IPS DF 6.9 (cell line): ENCODE measurements at regions not wholly inside any gene's neighbourhood (a gene's known extent, or its start where the extent isn't known, plus 50 kb on each side); places are given as distances from the start of the nearest gene placed in this dataset.

Experiments used
- DNase-seq: peaks from one replicate; pipeline ENCODE4 v3.0.0-alpha.2; 2013; ENCODE audit warnings: low read depth, low spot score
- H3K27ac ChIP-seq: one replicate; pipeline ENCODE4 v1.5.1; 2013; ENCODE audit warnings: low read length, control low read depth
- H3K27me3 ChIP-seq: 2 replicates; pipeline ENCODE4 v1.6.1; 2013; ENCODE audit warnings: mild to moderate bottlenecking, low read length; ENCODE audit not compliant: control insufficient read depth, insufficient read depth
- H3K36me3 ChIP-seq: 2 replicates; pipeline ENCODE4 v1.6.1; 2013; ENCODE audit warnings: low read length; ENCODE audit not compliant: control insufficient read depth, insufficient read depth
- H3K4me1 ChIP-seq: 2 replicates; pipeline ENCODE4 v1.6.1; 2013; ENCODE audit warnings: low read length; ENCODE audit not compliant: control insufficient read depth, insufficient read depth
- H3K4me3 ChIP-seq: 2 replicates; pipeline ENCODE4 v1.5.1; 2013; ENCODE audit warnings: mild to moderate bottlenecking, low read length
- H3K9me3 ChIP-seq: 2 replicates; pipeline ENCODE4 v1.6.1; 2013; ENCODE audit warnings: low read length, inconsistent platforms; ENCODE audit not compliant: control insufficient read depth, insufficient read depth
- WGBS: extraction: QIAGEN DNeasy Blood & Tissue Kit; methylation state at CpG from one replicate; pipeline ENCODE4 v1.1.7; 2013; ENCODE audit warnings: mixed read lengths, missing lambda C conversion rate; ENCODE audit not compliant: insufficient read length, insufficient coverage; 5-methylcytosine and 5-hydroxymethylcytosine counted together

GRCh38 chr5:116942622-116943021, 368.0 kb upstream of the SEMA6A start:
- Histone ChIP-seq H3K27ac (no peak overlapping the region), H3K4me3 (no peak overlapping the region), H3K27me3 (no peaks in the 10 kb centered on the region), H3K9me3 (no peaks in the 10 kb centered on the region), H3K36me3 (no peaks in the 10 kb centered on the region), H3K4me1 (peaks cover 6% of the 10 kb centered on the region; the same call in 1 of the 2 replicates)
- no CpG with 5 or more reads among the region's 6 CpGs for WGBS
- no peak for DNase-seq

GRCh38 chr5:116939641-116940040, 365.0 kb upstream of the SEMA6A start:
- Histone ChIP-seq H3K4me1 (peaks cover 6% of the 10 kb centered on the region; the same call in 1 of the 2 replicates), H3K27me3 (no peaks in the 10 kb centered on the region), H3K4me3 (no peak overlapping the region), H3K27ac (no peak overlapping the region), H3K9me3 (no peaks in the 10 kb centered on the region), H3K36me3 (no peaks in the 10 kb centered on the region)
- no CpG with 5 or more reads among the region's 7 CpGs for WGBS
- DNase-seq, result no peak

GRCh38 chr5:116938488-116938887, 363.9 kb upstream of the SEMA6A start:
- peak; percentile 52 for DNase-seq

DNA sequence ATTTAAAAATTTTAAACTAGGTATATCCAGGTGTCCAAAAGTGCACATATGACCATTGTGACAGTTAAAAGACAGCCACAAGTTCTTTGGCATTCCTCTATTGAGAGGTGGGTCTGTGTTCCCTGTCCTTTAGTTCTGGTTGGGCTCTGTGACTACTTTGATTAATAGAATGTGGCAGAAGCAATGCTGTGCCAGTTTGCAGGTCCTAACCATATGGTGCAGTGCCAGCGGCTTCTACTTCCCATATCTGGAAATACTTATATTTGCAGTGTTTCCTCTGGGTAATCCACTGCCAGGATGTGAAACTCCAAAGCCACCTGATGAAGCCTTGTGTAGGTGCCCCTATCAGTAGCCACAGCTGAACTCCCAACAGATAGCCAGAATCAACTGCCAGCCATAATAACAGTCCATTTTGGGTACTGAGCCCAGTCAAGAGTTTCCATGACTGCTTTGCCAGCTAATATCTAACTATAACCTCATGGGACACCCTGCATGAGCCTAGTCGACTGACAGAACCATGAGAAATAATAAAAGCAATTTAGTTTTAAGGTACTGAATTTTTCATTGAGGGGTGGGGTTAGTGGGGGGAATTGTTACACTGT, 361.0 kb upstream of the SEMA6A start:
- Histone ChIP-seq H3K27me3 (no peaks in the 10 kb centered on the region), H3K4me1 (peaks cover 2% of the 10 kb centered on the region; the same call in 1 of the 2 replicates), H3K9me3 (no peaks in the 10 kb centered on the region), H3K4me3 (no peak overlapping the region), H3K36me3 (no peaks in the 10 kb centered on the region), H3K27ac (no peak overlapping the region)
- WGBS, result no CpG with 5 or more reads among the region's 2 CpGs
- no peak for DNase-seq

More at GRCh38 chr5:116938488-116938887, 363.9 kb upstream of the SEMA6A start:
- Histone ChIP-seq H3K4me3 (no peak overlapping the region), H3K9me3 (no peaks in the 10 kb centered on the region), H3K36me3 (no peaks in the 10 kb centered on the region), H3K27me3 (no peaks in the 10 kb centered on the region), H3K4me1 (peaks cover 2% of the 10 kb centered on the region; the same call in 1 of the 2 replicates), H3K27ac (no peak overlapping the region)
- WGBS, result no CpG with 5 or more reads among the region's 1 CpG

GRCh38 chr5:116930616-116931015, 356.0 kb upstream of the SEMA6A start:
- Histone ChIP-seq H3K4me1 (no peaks in the 10 kb centered on the region), H3K27ac (no peak overlapping the region), H3K27me3 (no peaks in the 10 kb centered on the region), H3K9me3 (no peaks in the 10 kb centered on the region), H3K4me3 (no peak overlapping the region), H3K36me3 (no peaks in the 10 kb centered on the region)
- no peak for DNase-seq
- no CpG with 5 or more reads among the region's 1 CpG for WGBS

- H3K9me3 ChIP-seq, result no peaks in the 10 kb centered on the region
- no peak overlapping the region for H3K27ac ChIP-seq
- WGBS, result no CpG with 5 or more reads among the region's 2 CpGs
These were observed 348.7 kb upstream of the SEMA6A start for GRCh38 chr5:116923344-116923743.

GRCh38 chr5:116922532-116922931, 347.9 kb upstream of the SEMA6A start:
- Histone ChIP-seq H3K27ac (no peak overlapping the region), H3K4me3 (no peak overlapping the region), H3K27me3 (no peaks in the 10 kb centered on the region), H3K9me3 (no peaks in the 10 kb centered on the region), H3K36me3 (no peaks in the 10 kb centered on the region), H3K4me1 (no peaks in the 10 kb centered on the region)
- no peak for DNase-seq

More at GRCh38 chr5:116923344-116923743, 348.7 kb upstream of the SEMA6A start:
- DNase-seq, result no peak
- Histone ChIP-seq H3K27me3 (no peaks in the 10 kb centered on the region), H3K4me3 (no peak overlapping the region), H3K36me3 (no peaks in the 10 kb centered on the region), H3K4me1 (no peaks in the 10 kb centered on the region)

DNA sequence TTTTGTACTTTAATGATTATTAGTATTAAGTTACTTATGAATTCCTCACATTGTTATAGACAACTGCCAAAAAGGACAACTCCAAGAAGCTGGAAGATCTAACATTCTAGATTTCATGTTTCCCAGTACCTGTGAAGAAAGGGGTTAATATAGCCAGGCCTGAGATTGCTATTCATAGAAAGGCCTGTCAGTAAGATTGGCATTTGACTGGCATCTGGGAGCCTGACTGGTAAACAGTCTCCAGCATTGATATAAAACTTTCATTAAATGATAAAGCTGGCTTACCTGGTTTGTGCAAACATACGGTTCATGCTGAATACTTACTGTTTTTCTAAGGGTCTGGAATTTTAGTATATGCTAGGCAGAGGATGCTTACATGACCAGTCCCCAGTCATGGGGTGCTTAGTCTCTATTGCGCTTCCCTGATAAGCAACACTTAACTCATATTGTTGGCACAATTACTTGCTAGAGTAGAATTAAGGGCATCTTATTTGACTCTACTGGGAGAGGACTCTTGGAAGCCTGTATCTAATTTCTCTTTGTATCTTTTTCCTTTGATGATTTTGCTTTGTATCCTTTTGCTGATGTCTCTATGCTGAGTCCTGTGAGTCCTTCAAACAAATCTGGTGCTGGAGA, 340.4 kb upstream of the SEMA6A start:
- Histone ChIP-seq H3K4me1 (no peaks in the 10 kb centered on the region), H3K27ac (no peak overlapping the region), H3K9me3 (no peaks in the 10 kb centered on the region), H3K4me3 (no peak overlapping the region), H3K27me3 (no peaks in the 10 kb centered on the region), H3K36me3 (no peaks in the 10 kb centered on the region)
- no CpG with 5 or more reads among the region's 2 CpGs for WGBS
- DNase-seq, result no peak

DNA sequence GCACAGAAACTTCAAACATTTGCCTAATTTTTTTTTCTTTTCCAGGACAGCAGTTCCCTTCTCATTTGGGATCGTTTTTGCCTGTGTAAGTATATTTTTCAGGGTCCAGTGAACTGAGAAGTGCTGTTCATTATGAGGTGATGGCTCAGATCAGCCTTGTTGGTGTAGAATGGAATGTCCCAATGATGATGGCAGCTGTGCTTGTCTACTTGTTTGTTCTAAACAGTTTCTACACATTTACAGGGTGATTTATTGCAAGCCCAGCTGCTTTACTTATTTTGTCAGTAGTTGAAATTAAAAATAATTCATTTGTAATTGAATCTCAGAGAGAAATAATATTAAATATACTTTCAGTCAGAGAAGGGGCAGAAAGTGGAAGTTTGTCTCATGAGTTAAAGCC, 337.6 kb upstream of the SEMA6A start:
- no CpG with 5 or more reads among the region's 1 CpG for WGBS
- no peak overlapping the region for H3K4me3 ChIP-seq
- no peak for DNase-seq
- H3K9me3 ChIP-seq, result no peaks in the 10 kb centered on the region
- H3K4me1 ChIP-seq, result no peaks in the 10 kb centered on the region
- no peaks in the 10 kb centered on the region for H3K36me3 ChIP-seq
- H3K27me3 ChIP-seq, result no peaks in the 10 kb centered on the region
- H3K27ac ChIP-seq, result no peak overlapping the region

GRCh38 chr5:116911074-116911473, 336.5 kb upstream of the SEMA6A start:
- WGBS, result no CpG with 5 or more reads among the region's 1 CpG
- H3K36me3 ChIP-seq, result no peaks in the 10 kb centered on the region

DNA sequence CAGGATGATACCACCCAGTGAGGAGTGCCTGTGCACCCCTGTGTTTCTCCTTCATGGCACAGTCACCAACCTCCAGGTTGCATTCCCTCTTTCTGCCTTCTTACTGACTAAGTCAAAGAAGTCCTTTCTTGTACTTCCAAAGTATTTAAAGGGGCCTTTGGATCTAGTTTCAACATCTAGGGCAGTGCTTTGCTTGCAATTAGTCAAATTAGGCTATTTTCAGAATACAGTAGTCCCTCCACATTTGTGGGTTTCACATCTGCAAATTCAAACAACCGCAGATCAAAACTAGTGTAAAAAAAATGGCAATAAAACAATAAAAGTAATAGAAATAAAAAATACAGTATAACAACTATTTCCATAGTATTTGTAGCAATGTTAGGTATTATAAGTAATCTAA, 333.9 kb upstream of the SEMA6A start:
- Histone ChIP-seq H3K36me3 (no peaks in the 10 kb centered on the region), H3K27ac (no peak overlapping the region), H3K27me3 (no peaks in the 10 kb centered on the region), H3K9me3 (no peaks in the 10 kb centered on the region), H3K4me3 (no peak overlapping the region), H3K4me1 (no peaks in the 10 kb centered on the region)
- WGBS, result no CpG with 5 or more reads among the region's 1 CpG
- no peak for DNase-seq

More at GRCh38 chr5:116911074-116911473, 336.5 kb upstream of the SEMA6A start:
- DNase-seq, result no peak
- Histone ChIP-seq H3K27me3 (no peaks in the 10 kb centered on the region), H3K27ac (no peak overlapping the region), H3K9me3 (no peaks in the 10 kb centered on the region), H3K4me1 (no peaks in the 10 kb centered on the region), H3K4me3 (no peak overlapping the region)
